ENCODE measurements at regions not wholly inside any gene's neighbourhood (a gene's known extent, or its start where the extent isn't known, plus 50 kb on each side); places are given as distances from the start of the nearest gene placed in this dataset.

GRCh38 chr1:91575909-91576519 is 75.4 kb downstream of the CDC7 start:
- no peak for DNase-seq (ENCODE audit: low read depth)

- peak; percentile 37 for DNase-seq (ENCODE audit: low read depth)
Observed at GRCh38 chr1:91578320-91579109, 77.9 kb downstream of the CDC7 start.

GRCh38 chr1:91579658-91580228 is 79.1 kb downstream of the CDC7 start:
- DNase-seq (ENCODE audit: low read depth) = no peak

GRCh38 chr1:91582431-91582921 is 81.8 kb downstream of the CDC7 start:
- DNase-seq (ENCODE audit: low read depth) = peak; percentile 91

GRCh38 chr1:91583326-91583755 is 82.7 kb downstream of the CDC7 start:
- no peak for DNase-seq (ENCODE audit: low read depth)

GRCh38 chr1:91584309-91584708 is 83.7 kb downstream of the CDC7 start:
- no peak for DNase-seq (ENCODE audit: low read depth)

- DNase-seq (ENCODE audit: low read depth) = no peak
Observed at GRCh38 chr1:91584878-91585277, 84.2 kb downstream of the CDC7 start.

GRCh38 chr1:91585502-91585901 is 84.9 kb downstream of the CDC7 start:
- no peak for DNase-seq (ENCODE audit: low read depth)

GRCh38 chr1:91585982-91586381 is 85.3 kb downstream of the CDC7 start:
- peak; percentile 98 for DNase-seq (ENCODE audit: low read depth)

- DNase-seq (ENCODE audit: low read depth) = no peak
Observed at GRCh38 chr1:91589437-91589836, 88.8 kb downstream of the CDC7 start.

GRCh38 chr1:91591175-91591974 is 90.7 kb downstream of the CDC7 start:
- DNase-seq (ENCODE audit: low read depth) = no peak

GRCh38 chr1:91592716-91593477 is 92.2 kb downstream of the CDC7 start:
- DNase-seq (ENCODE audit: low read depth) = no peak

- no peak for DNase-seq (ENCODE audit: low read depth)
Observed at GRCh38 chr1:91594383-91595055, 93.9 kb downstream of the CDC7 start.

- DNase-seq (ENCODE audit: low read depth) = no peak
Observed at GRCh38 chr1:91596474-91596873, 95.8 kb downstream of the CDC7 start.

- no peak for DNase-seq (ENCODE audit: low read depth)
Observed at GRCh38 chr1:91597215-91597614, 96.6 kb downstream of the CDC7 start.

- DNase-seq (ENCODE audit: low read depth) = no peak
Observed at GRCh38 chr1:91600431-91601337, 100.0 kb downstream of the CDC7 start.

- DNase-seq (ENCODE audit: low read depth) = no peak
Observed at GRCh38 chr1:91601554-91602376, 101.1 kb downstream of the CDC7 start.

GRCh38 chr1:91603409-91603808 is 102.8 kb downstream of the CDC7 start:
- DNase-seq (ENCODE audit: low read depth) = peak; percentile 87

- DNase-seq (ENCODE audit: low read depth) = no peak
Observed at GRCh38 chr1:91604632-91605031, 104.0 kb downstream of the CDC7 start.
